OCI-LY3 (cell line): ENCODE measurements at regions not wholly inside any gene's neighbourhood (a gene's known extent, or its start where the extent isn't known, plus 50 kb on each side); places are given as distances from the start of the nearest gene placed in this dataset.

Source experiments
- H2AFZ ChIP-seq: fragments of 200-600, 300-600 bp; shearing (Covaris generic); 2 replicates; pipeline ENCODE4 v1.6.0; 2014; ENCODE audit warnings: antibody characterized with exemption, low read depth, low read length
- H3K27ac ChIP-seq: fragments of 200-600, 300-600 bp; sonication (generic); 2 replicates; pipeline ENCODE4 v1.5.1; 2014; ENCODE audit warnings: mild to moderate bottlenecking, low read length, moderate library complexity, mixed read lengths
- H3K27me3 ChIP-seq: fragments of 200-600, 300-600 bp; sonication (generic); 2 replicates; pipeline ENCODE4 v1.6.1; 2014; ENCODE audit warnings: low read depth, low read length, mixed read lengths
- H3K36me3 ChIP-seq: fragments of 200-600, 300-600 bp; sonication (generic); replicated peaks from 2 replicates; pipeline ENCODE3; 2014; ENCODE audit warnings: low read depth, low read length, mixed read lengths
- H3K4me1 ChIP-seq: fragments of 300-600, 200-600 bp; sonication (generic); 2 replicates; pipeline ENCODE4 v1.6.1; 2014; ENCODE audit warnings: low read length, mixed read lengths
- H3K4me2 ChIP-seq: fragments of 200-600, 300-600 bp; sonication (generic); 2 replicates; pipeline ENCODE4 v1.6.1; 2014; ENCODE audit warnings: low read length, mixed read lengths
- H3K4me3 ChIP-seq: fragments of 300-600, 200-600 bp; sonication (generic); 2 replicates; pipeline ENCODE4 v1.5.1; 2014; ENCODE audit warnings: antibody characterized with exemption, mild to moderate bottlenecking, low read length, moderate library complexity
- H3K79me2 ChIP-seq: fragments of 300-600, 200-600 bp; shearing (Covaris generic); 2 replicates; pipeline ENCODE4 v1.6.1; 2014; ENCODE audit warnings: mild to moderate bottlenecking, low read length, mixed read lengths
- H3K9ac ChIP-seq: fragments of 300-600, 200-600 bp; shearing (Covaris generic); 2 replicates; pipeline ENCODE4 v1.6.0; 2014; ENCODE audit warnings: mild to moderate bottlenecking, low read length, moderate library complexity
- H3K9me3 ChIP-seq: fragments of 200-600, 300-600 bp; shearing (Covaris generic); 2 replicates; pipeline ENCODE4 v1.6.1; 2014; ENCODE audit warnings: low read length, mixed read lengths; ENCODE audit not compliant: insufficient read depth
- H4K20me1 ChIP-seq: fragments of 200-600, 300-600 bp; sonication (generic); 2 replicates; pipeline ENCODE4 v1.6.1; 2016; ENCODE audit warnings: low read length, mixed read lengths; ENCODE audit not compliant: insufficient read depth
- EZH2phosphoT487 ChIP-seq: fragments of 200-600 bp; shearing (Covaris generic); IDR thresholded peaks from 2 replicates; pipeline ENCODE4 v1.6.1; 2018; ENCODE audit warnings: antibody characterized with exemption, mixed run types, low read depth
- TF ChIP-seq, protein P1 (sequence below): fragments of 200-600, 300-600 bp; sonication (generic); IDR thresholded peaks from 2 replicates; pipeline ENCODE4 v1.5.1; 2014; ENCODE audit warnings: antibody characterized with exemption, low read length, low read depth

DNA sequence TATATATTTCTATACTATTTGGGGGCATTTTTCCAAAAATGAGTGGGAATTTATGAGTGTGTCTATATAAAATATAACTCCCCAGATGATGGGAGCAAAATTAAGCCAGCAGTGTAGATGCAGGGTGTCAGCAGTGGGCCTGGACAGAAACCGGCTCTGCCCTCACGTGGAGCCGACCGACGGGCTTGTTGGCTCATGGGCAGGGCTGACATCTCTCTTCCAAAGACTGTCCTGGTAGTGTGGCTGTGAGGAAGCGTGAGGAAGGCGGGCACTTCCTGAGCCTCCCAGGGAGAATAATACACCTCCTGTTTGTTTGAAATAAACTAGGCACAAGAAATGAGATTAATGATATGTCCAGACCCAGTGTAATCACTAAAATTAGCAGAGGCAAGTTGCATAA lies 206.5 kb downstream of the TEX29 start:
- Histone ChIP-seq H4K20me1 (no peaks in the 10 kb centered on the region), H3K9me3 (no peaks in the 10 kb centered on the region), H3K79me2 (no peaks in the 10 kb centered on the region), H3K27me3 (peaks cover 7% of the 10 kb centered on the region), H3K4me1 (no peaks in the 10 kb centered on the region), H3K4me2 (no peak overlapping the region), H2AFZ (no peak overlapping the region), H3K9ac (no peak overlapping the region), H3K4me3 (no peak overlapping the region), H3K27ac (no peak overlapping the region), H3K36me3 (no peaks in the 10 kb centered on the region)
- TF ChIP-seq, protein P1, sequence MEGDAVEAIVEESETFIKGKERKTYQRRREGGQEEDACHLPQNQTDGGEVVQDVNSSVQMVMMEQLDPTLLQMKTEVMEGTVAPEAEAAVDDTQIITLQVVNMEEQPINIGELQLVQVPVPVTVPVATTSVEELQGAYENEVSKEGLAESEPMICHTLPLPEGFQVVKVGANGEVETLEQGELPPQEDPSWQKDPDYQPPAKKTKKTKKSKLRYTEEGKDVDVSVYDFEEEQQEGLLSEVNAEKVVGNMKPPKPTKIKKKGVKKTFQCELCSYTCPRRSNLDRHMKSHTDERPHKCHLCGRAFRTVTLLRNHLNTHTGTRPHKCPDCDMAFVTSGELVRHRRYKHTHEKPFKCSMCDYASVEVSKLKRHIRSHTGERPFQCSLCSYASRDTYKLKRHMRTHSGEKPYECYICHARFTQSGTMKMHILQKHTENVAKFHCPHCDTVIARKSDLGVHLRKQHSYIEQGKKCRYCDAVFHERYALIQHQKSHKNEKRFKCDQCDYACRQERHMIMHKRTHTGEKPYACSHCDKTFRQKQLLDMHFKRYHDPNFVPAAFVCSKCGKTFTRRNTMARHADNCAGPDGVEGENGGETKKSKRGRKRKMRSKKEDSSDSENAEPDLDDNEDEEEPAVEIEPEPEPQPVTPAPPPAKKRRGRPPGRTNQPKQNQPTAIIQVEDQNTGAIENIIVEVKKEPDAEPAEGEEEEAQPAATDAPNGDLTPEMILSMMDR, result no peak
- no peak for TF ChIP-seq EZH2phosphoT487

DNA sequence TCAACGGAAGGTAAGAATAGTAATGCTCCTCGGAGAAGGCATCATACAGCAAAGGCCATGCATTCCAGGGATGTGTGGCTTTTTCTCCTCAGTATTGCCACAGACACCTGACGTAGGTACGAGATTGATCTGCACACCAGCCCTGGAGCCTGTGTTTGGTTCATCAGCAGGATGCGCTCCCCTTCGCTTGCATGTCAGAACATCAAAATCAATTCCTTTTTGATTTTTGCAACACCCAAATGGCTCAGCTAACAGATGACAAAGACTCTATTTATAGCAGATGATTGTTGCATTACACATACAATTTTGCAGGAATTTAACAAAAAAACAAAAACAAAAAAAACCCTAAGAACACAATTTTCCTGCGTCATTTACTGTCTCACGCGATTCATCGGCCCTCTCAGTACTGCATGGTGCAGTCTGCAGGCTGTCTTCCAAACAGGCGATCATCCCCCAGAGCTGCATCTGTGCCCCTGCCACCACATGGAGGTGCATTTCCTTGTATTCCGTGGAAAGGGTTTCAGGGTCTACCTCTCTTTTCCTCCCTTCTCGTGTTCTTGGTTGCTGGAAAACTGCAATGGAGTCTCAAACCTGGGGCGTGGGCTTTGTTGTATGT lies 207.3 kb downstream of the TEX29 start:
- Histone ChIP-seq H3K4me1 (no peaks in the 10 kb centered on the region), H2AFZ (no peak overlapping the region), H4K20me1 (no peaks in the 10 kb centered on the region), H3K27me3 (peaks cover 15% of the 10 kb centered on the region), H3K4me2 (no peak overlapping the region), H3K27ac (no peak overlapping the region), H3K9me3 (no peaks in the 10 kb centered on the region), H3K9ac (no peak overlapping the region), H3K79me2 (no peaks in the 10 kb centered on the region), H3K36me3 (no peaks in the 10 kb centered on the region), H3K4me3 (no peak overlapping the region)
- TF ChIP-seq, protein P1, result no peak
- no peak for TF ChIP-seq EZH2phosphoT487

DNA sequence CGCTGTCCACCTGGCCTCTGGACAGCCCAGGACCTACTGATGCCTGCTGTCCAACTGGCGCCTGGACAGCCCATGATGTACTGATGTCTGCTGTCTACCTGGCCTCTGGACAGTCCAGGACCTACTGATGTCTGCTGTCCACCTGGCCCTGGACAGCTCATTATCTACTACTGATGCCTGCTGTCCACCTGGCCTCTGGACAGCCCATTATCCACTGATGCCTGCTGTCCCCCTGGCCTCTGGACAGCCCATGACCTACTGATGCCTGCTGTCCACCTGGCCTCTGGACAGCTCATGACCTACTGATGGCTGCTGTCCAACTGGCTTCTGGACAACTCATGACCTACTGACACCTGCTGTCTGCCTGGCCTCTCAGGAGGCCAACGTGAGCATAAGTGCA lies 208.1 kb downstream of the TEX29 start:
- TF ChIP-seq, protein P1, result no peak
- no peak for TF ChIP-seq EZH2phosphoT487
- Histone ChIP-seq H3K4me3 (no peak overlapping the region), H3K27ac (no peak overlapping the region), H3K4me1 (no peaks in the 10 kb centered on the region), H2AFZ (no peak overlapping the region), H3K4me2 (no peak overlapping the region), H3K9ac (no peak overlapping the region), H3K27me3 (peaks cover 23% of the 10 kb centered on the region), H3K79me2 (no peaks in the 10 kb centered on the region), H3K36me3 (no peaks in the 10 kb centered on the region), H3K9me3 (no peaks in the 10 kb centered on the region), H4K20me1 (no peaks in the 10 kb centered on the region)

DNA sequence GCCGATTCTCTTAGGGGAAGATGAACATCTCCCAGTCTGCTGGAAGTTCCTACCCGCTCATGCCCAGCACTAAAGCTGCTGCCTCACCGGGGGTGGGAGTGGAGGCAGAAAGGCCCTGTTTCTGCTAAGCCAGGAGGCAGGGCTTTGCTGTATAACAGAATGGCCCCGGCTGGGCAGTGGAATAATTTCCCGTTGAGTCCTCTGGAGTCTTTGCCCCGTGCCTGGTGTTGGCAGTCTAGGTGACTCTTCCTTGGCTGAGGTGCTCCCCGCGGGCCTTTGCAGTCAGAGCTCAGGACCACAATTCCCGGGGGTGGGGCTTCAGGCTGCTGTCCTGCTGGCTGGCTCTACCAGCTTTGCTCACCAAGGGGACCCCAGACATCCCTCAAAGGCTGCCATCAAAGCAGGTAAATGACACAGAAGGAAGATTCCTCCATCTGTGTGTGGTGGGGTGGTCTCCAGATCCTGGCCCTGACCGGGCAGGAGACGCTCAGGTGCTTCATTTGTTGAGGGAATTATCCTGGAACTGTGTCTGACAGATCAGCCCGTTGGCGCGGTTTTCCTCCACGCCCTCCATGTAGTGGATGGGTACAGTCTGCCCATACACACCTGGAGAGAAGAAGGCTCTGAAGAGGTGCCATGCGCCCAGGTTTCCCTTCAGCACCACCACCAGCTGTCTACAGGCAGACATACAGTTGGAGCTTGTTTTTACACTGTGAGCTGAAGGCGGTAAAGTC lies 209.9 kb downstream of the TEX29 start:
- TF ChIP-seq, protein P1, result no peak
- TF ChIP-seq EZH2phosphoT487, result no peak
- H2AFZ ChIP-seq, result no peak overlapping the region
- H3K36me3 ChIP-seq, result no peaks in the 10 kb centered on the region
- no peak overlapping the region for H3K27ac ChIP-seq
- no peak overlapping the region for H3K4me2 ChIP-seq
- no peaks in the 10 kb centered on the region for H3K9me3 ChIP-seq
- H4K20me1 ChIP-seq, result no peaks in the 10 kb centered on the region
- no peaks in the 10 kb centered on the region for H3K4me1 ChIP-seq
- H3K9ac ChIP-seq, result no peak overlapping the region
- H3K4me3 ChIP-seq, result no peak overlapping the region
- H3K27me3 ChIP-seq, result peaks cover 35% of the 10 kb centered on the region
- H3K79me2 ChIP-seq, result no peaks in the 10 kb centered on the region
